Mesenchymal stem cell (in vitro differentiated cells and primary cell): ENCODE measurements at regions not wholly inside any gene's neighbourhood (a gene's known extent, or its start where the extent isn't known, plus 50 kb on each side); places are given as distances from the start of the nearest gene placed in this dataset.

Experiments
- DNase-seq: peaks from one replicate; pipeline ENCODE4 v3.0.0-alpha.2; 2013
- H2AFZ ChIP-seq: one replicate; pipeline ENCODE4 v1.6.1; 2013; ENCODE audit warnings: low read depth, mild to moderate bottlenecking, control low read depth, inconsistent platforms, low read length, moderate library complexity
- H2AK5ac ChIP-seq: 2 replicates; pipeline ENCODE4 v1.6.1; 2013; ENCODE audit warnings: low read length, moderate library complexity, mild to moderate bottlenecking, inconsistent platforms; ENCODE audit not compliant: severe bottlenecking
- H2BK120ac ChIP-seq: one replicate; pipeline ENCODE4 v1.6.1; 2013; ENCODE audit warnings: low read depth, mild to moderate bottlenecking, inconsistent platforms, low read length, moderate library complexity
- H2BK12ac ChIP-seq, 2 experiments: one replicate each; pipeline ENCODE4 v1.6.1; 2013; ENCODE audit warnings: inconsistent platforms in 2 of 2, low read length in 2 of 2, mild to moderate bottlenecking in 2 of 2, moderate library complexity in 2 of 2, control low read depth in 1 of 2
- H2BK15ac ChIP-seq: one replicate; pipeline ENCODE4 v1.6.1; 2013; ENCODE audit warnings: mild to moderate bottlenecking, low read depth, inconsistent platforms; ENCODE audit not compliant: poor library complexity, severe bottlenecking
- H2BK5ac ChIP-seq: 2 replicates; pipeline ENCODE4 v1.6.1; 2013; ENCODE audit warnings: low read depth, mild to moderate bottlenecking, low read length, control low read depth, inconsistent platforms; ENCODE audit not compliant: poor library complexity, severe bottlenecking
- H3K14ac ChIP-seq, 2 experiments: one replicate each; pipeline ENCODE4 v1.6.1; 2013; ENCODE audit warnings: inconsistent platforms in 2 of 2, low read length in 2 of 2, control low read depth in 1 of 2, mild to moderate bottlenecking in 1 of 2, moderate library complexity in 1 of 2
- H3K18ac ChIP-seq, 2 experiments: one replicate each; pipeline ENCODE4 v1.6.1; 2013; ENCODE audit warnings: inconsistent platforms in 2 of 2, low read length in 2 of 2, control low read depth in 1 of 2, low read depth in 1 of 2, mild to moderate bottlenecking in 1 of 2
- H3K23ac ChIP-seq, 2 experiments: one replicate each; pipeline ENCODE4 v1.6.1; 2013; ENCODE audit warnings: inconsistent platforms in 2 of 2, low read length in 2 of 2, mild to moderate bottlenecking in 2 of 2, moderate library complexity in 2 of 2, control low read depth in 1 of 2
- H3K27ac ChIP-seq: 2 replicates; pipeline ENCODE4 v1.5.1; 2013; ENCODE audit warnings: mild to moderate bottlenecking, moderate library complexity, low read length, control low read depth, inconsistent platforms; ENCODE audit not compliant: poor library complexity, severe bottlenecking
- H3K27me3 ChIP-seq, 2 experiments: 2 replicates each; pipeline versions ENCODE4 v1.6.1 to v1.7.0; 2013; ENCODE audit warnings: low read length in 2 of 2, mild to moderate bottlenecking in 2 of 2, moderate library complexity in 2 of 2, control low read depth in 1 of 2, inconsistent platforms in 1 of 2; ENCODE audit not compliant: control insufficient read depth in 1 of 2, insufficient read depth in 1 of 2
- H3K36me3 ChIP-seq, 2 experiments: 2 replicates each; pipeline versions ENCODE4 v1.6.1 to v1.7.0; 2013; ENCODE audit warnings: low read length in 2 of 2, control low read depth in 1 of 2, inconsistent platforms in 1 of 2, low read depth in 1 of 2, mild to moderate bottlenecking in 1 of 2; ENCODE audit not compliant: insufficient read depth in 2 of 2, control insufficient read depth in 1 of 2
- H3K4ac ChIP-seq, 2 experiments: one replicate each; pipeline ENCODE4 v1.6.1; 2013; ENCODE audit warnings: inconsistent platforms in 2 of 2, low read length in 2 of 2, mild to moderate bottlenecking in 2 of 2, moderate library complexity in 2 of 2, control low read depth in 1 of 2, low read depth in 1 of 2
- H3K4me1 ChIP-seq: 2 replicates; pipeline ENCODE4 v1.6.1; 2013; ENCODE audit warnings: low read depth, low read length, control low read depth; ENCODE audit not compliant: control insufficient read depth, insufficient read depth
- H3K4me2 ChIP-seq: 2 replicates; pipeline ENCODE4 v1.6.1; 2013; ENCODE audit warnings: low read length, mild to moderate bottlenecking, inconsistent platforms; ENCODE audit not compliant: poor library complexity, severe bottlenecking
- H3K4me3 ChIP-seq, 2 experiments: 2 replicates each; pipeline versions ENCODE4 v1.5.1 to v1.7.0; 2013; ENCODE audit warnings: low read length in 2 of 2, mild to moderate bottlenecking in 2 of 2, control low read depth in 1 of 2, low read depth in 1 of 2; ENCODE audit not compliant: insufficient read depth in 1 of 2
- H3K79me1 ChIP-seq: replicated peaks from 2 replicates; pipeline ENCODE4 v1.6.1; 2013; ENCODE audit warnings: mild to moderate bottlenecking, control low read depth, low read length, inconsistent platforms; ENCODE audit not compliant: poor library complexity, severe bottlenecking
- H3K9ac ChIP-seq: 2 replicates; pipeline ENCODE4 v1.7.0; 2013; ENCODE audit warnings: mild to moderate bottlenecking, low read length, moderate library complexity
- H3K9me3 ChIP-seq: 2 replicates; pipeline ENCODE4 v1.7.0; 2013; ENCODE audit warnings: mild to moderate bottlenecking, low read length; ENCODE audit not compliant: control insufficient read depth
- H4K8ac ChIP-seq: one replicate; pipeline ENCODE4 v1.6.1; 2013; ENCODE audit warnings: inconsistent platforms, mild to moderate bottlenecking, low read length, moderate library complexity
- H4K91ac ChIP-seq: one replicate; pipeline ENCODE4 v1.6.1; 2013; ENCODE audit warnings: mild to moderate bottlenecking, low read length, inconsistent platforms
- WGBS: methylation state at CpG from one replicate; pipeline ENCODE4 v1.1.7; 2013; ENCODE audit warnings: mixed read lengths; 5-methylcytosine and 5-hydroxymethylcytosine counted together

GRCh38 chr2:18399601-18400000 lies 160.9 kb downstream of the RDH14 start:
- no peak overlapping the region for H3K18ac ChIP-seq
- no peak overlapping the region for H3K9ac ChIP-seq
- H3K4me1 ChIP-seq: no peaks in the 10 kb centered on the region
- no peaks in the 10 kb centered on the region for H3K9me3 ChIP-seq
- no peak overlapping the region for H4K91ac ChIP-seq
- H2BK12ac ChIP-seq: no peak overlapping the region
- H2BK120ac ChIP-seq: no peak overlapping the region
- no peak overlapping the region for H2BK5ac ChIP-seq
- WGBS: 89% methylated on average over 5 of the region's 5 CpGs
- no peak overlapping the region for H2AK5ac ChIP-seq
- H3K79me1 ChIP-seq: no peaks in the 10 kb centered on the region
- H3K27ac ChIP-seq: no peak overlapping the region
- H4K8ac ChIP-seq: no peak overlapping the region
- no peak overlapping the region for H3K4me2 ChIP-seq
- H3K23ac ChIP-seq: no peak overlapping the region
- no peaks in the 10 kb centered on the region for H3K36me3 ChIP-seq
- H2BK15ac ChIP-seq: no peak overlapping the region
- H3K4me3 ChIP-seq: no peak overlapping the region
- no peaks in the 10 kb centered on the region for H3K27me3 ChIP-seq
- no peak overlapping the region for H3K14ac ChIP-seq
- DNase-seq: no peak
- no peak overlapping the region for H2AFZ ChIP-seq
- H3K4ac ChIP-seq: no peak overlapping the region

GRCh38 chr2:18398833-18399232 lies 161.6 kb downstream of the RDH14 start:
- H3K4me3 ChIP-seq: no peak overlapping the region
- peak; percentile 22 for DNase-seq
- no peak overlapping the region for H2BK15ac ChIP-seq

GRCh38 chr2:18396329-18397010 lies 164.0 kb downstream of the RDH14 start:
- H3K4me3 ChIP-seq: no peak overlapping the region
- H3K27ac ChIP-seq: no peak overlapping the region
- no peak overlapping the region for H2BK15ac ChIP-seq
- no peak overlapping the region for H3K9ac ChIP-seq
- peak overlapping the region in 1 of 2 experiments; percentile 14 for H3K23ac ChIP-seq
- H4K8ac ChIP-seq: no peak overlapping the region
- no peak overlapping the region for H3K4me2 ChIP-seq
- H2AK5ac ChIP-seq: no peak overlapping the region
- no peaks in the 10 kb centered on the region for H3K36me3 ChIP-seq
- H2AFZ ChIP-seq: no peak overlapping the region
- no peak overlapping the region for H3K18ac ChIP-seq
- H3K4ac ChIP-seq: no peak overlapping the region
- no peak overlapping the region for H2BK12ac ChIP-seq
- H2BK5ac ChIP-seq: no peak overlapping the region
- H4K91ac ChIP-seq: no peak overlapping the region
- 72% methylated on average over 6 of the region's 9 CpGs for WGBS
- H3K79me1 ChIP-seq: no peaks in the 10 kb centered on the region
- peak overlapping the region in 1 of 2 experiments; percentile 77 for H3K14ac ChIP-seq
- DNase-seq: no peak
- H2BK120ac ChIP-seq: no peak overlapping the region
- H3K4me1 ChIP-seq: no peaks in the 10 kb centered on the region
- peaks cover 0 to 2% of the 10 kb centered on the region in 2 experiments for H3K27me3 ChIP-seq
- no peaks in the 10 kb centered on the region for H3K9me3 ChIP-seq

More at GRCh38 chr2:18398833-18399232, 161.6 kb downstream of the RDH14 start:
- WGBS: 92% methylated on average over 1 of the region's 1 CpG
- Histone ChIP-seq H2BK120ac (no peak overlapping the region), H3K14ac (no peak overlapping the region), H3K4me1 (no peaks in the 10 kb centered on the region), H3K36me3 (no peaks in the 10 kb centered on the region), H3K23ac (no peak overlapping the region), H2AK5ac (no peak overlapping the region), H3K9me3 (no peaks in the 10 kb centered on the region), H3K4ac (no peak overlapping the region), H4K8ac (no peak overlapping the region), H2AFZ (no peak overlapping the region), H3K18ac (no peak overlapping the region), H3K9ac (no peak overlapping the region), H4K91ac (no peak overlapping the region), H3K4me2 (no peak overlapping the region), H3K27ac (no peak overlapping the region), H2BK12ac (no peak overlapping the region), H2BK5ac (no peak overlapping the region), H3K79me1 (no peaks in the 10 kb centered on the region), H3K27me3 (no peaks in the 10 kb centered on the region)

- H3K27ac ChIP-seq: no peak overlapping the region
- no peak overlapping the region for H2BK120ac ChIP-seq
- H2AK5ac ChIP-seq: no peak overlapping the region
- no peak for DNase-seq
- no peak overlapping the region for H4K8ac ChIP-seq
- no peak overlapping the region for H3K23ac ChIP-seq
- no peak overlapping the region for H2BK15ac ChIP-seq
- H2BK5ac ChIP-seq: no peak overlapping the region
- 99% methylated on average over 5 of the region's 5 CpGs for WGBS
- no peak overlapping the region for H3K4me2 ChIP-seq
- no peaks in the 10 kb centered on the region for H3K79me1 ChIP-seq
- H4K91ac ChIP-seq: no peak overlapping the region
- no peaks in the 10 kb centered on the region for H3K4me1 ChIP-seq
- H3K14ac ChIP-seq: no peak overlapping the region
- no peak overlapping the region for H2BK12ac ChIP-seq
- H3K9me3 ChIP-seq: no peaks in the 10 kb centered on the region
- H3K9ac ChIP-seq: no peak overlapping the region
- peaks cover 0 to 2% of the 10 kb centered on the region in 2 experiments for H3K27me3 ChIP-seq
- no peak overlapping the region for H3K4me3 ChIP-seq
- no peak overlapping the region for H2AFZ ChIP-seq
- no peak overlapping the region for H3K4ac ChIP-seq
- no peaks in the 10 kb centered on the region for H3K36me3 ChIP-seq
- no peak overlapping the region for H3K18ac ChIP-seq
Measured at GRCh38 chr2:18395555-18395954, 164.9 kb downstream of the RDH14 start.
